ELF-1 (cell line): ENCODE measurements at regions not wholly inside any gene's neighbourhood (a gene's known extent, or its start where the extent isn't known, plus 50 kb on each side); places are given as distances from the start of the nearest gene placed in this dataset.

Experiments used
- DNase-seq: peaks from one replicate; pipeline ENCODE4 v3.0.0-alpha.2; 2016; ENCODE audit warnings: low read depth, low spot score

DNA sequence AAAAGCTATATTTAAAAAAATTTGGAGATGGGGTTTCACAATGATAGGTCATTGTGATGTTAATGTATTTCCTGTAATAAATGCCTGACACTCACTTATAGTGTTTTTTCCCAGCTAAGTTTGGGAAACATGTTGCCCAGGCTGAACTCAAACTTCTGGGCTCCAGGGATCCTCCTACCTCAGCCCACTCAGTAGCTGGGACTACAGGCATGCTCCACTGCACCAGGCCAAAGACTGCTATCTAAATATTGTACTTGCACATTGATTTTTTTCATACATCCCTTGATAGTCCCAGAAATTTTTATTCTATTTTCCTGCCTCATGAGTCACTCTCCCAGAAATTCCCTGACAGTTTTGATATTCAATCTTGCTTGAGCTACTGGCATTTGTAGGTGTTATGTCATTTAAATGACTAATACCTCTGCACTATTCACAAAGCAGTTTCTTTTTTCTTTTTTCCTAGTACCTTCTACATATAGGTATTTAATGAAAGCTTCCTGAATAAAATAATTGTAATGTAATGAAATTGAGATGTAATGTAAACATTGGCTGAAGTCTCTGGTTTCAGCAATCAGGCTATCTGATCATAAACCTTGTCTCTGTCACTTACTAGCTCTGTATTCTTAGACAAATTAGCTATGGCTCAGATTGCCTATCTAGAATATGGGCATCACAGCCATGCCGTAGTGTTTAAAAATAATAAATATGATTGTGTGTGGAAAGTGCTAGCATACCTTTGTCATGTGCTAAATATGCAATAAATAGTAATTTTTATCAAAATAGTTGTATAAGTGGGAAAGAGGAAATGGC, 1973.0 kb upstream of the AGA start:
- DNase-seq, result no peak

DNA sequence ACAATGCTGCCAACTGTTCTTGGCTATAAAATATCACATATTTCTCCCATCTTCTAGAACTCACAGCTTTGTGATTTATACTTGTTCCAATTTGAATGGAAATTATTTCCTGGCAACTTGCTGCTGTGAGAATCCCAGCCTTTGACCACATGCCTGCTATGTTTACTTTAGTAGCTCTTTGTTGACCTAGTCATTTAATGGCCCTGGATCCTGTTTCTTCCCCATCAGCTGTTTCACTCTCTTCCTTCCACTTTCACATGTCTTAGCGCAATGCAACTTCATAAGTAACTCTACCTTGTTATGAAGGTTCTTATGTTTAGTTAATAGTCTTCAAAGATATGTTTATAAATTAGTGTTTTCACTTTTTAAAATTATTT, 1973.6 kb upstream of the AGA start:
- DNase-seq, result no peak

DNA sequence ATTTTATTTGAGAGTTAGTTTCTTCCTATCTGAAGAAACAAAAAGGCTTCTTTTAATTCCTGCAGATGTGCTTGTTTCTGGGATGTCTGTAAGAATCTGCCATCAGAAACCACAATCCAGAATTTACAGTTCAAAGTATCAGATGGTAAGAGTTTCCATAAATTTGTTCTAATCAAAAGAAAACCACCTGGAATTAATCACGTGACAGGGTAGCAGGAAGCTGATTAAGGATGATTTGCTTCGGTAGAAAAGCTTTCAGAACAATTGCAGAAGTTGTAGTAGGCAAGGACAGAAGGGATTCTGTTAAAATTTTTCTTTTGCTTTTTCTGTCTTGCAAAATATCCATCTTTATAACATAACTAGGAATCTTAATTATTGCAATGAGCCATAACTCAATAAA, 1975.1 kb upstream of the AGA start:
- no peak for DNase-seq

DNA sequence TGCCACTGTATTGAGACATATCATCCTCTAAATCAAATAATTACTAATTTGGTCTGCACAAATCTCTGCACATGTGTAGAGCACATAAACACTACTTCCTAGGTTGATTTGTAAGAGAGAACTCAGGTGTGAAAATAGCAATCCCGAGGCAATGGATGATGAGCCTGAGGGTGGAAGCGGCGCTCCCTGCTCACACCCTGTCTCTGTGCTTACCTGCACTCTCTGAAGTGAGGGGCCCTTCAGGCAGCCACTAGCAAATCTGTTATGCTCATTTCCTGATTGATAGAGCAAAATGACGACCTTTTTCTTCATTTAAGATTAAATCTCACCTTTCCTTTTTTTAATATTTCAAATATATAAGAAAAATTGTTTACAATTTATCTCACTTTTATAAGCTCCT, 1995.7 kb upstream of the AGA start:
- DNase-seq, result no peak

DNA sequence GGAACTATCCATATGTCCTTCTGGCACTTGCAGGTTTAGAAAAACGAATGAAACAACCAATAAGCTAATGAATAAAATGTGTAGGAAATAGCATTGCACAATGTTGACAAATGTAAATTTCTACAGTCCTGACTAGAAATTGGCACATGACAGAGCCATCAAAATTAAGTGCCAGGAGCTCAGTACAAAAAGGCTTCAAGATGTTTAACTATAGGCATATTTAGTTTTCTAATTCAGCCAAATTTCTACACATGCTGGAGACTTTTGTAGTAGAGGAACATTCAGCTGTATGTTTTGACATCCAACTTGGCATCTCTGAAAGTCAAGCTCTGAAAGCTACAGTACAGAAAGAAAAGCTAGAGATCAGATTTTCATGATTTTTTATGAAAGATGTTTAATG, 1999.4 kb upstream of the AGA start:
- DNase-seq, result no peak

DNA sequence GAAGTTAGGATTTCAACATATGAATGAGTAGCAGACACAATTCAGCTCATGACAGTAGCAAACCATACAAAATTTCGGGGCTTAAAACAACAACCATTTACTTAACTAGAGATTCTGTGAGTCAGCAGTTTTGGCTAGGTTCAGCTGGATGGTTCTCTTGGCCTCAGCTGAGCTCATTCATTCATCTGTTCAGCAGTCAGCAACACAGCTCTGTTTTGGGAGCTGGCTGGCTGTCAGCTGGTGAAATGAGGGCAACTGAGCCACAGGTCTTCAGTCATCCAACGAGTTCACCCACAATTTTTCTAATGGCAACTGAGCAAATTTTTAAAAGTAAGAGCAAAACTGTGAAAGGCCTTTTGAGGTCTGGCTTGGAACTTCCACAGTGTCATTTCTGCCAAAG, 2005.1 kb upstream of the AGA start:
- no peak for DNase-seq

DNA sequence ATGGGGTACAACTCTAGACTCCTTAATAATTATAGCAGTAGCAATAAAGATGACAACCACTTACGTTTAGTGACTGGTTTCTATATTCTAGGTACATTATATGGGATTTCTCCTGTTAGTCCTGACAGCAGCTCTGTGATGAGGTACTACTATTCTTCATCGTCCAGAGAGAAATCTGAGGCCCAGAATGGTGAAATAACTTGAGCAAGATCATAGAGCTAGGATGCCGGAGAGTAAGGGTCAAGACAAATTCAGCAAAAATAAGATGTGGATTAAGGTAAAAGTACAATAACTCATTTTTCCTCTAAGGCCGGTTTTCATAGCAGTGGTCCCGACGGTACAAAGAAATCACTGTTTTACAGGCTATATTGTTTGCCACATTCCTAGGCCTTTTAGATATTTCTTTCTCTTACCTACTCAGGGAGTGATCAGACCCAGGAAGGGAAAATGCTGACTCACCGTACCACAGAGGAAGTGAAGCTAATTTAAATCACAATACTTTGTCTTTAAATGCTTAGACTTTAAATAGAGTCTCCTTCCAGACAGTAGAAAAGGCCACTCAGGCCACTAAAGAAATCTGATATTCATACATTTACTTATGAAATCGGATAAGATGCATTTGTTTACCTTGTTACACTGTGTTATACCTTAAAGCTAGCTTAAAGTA, 2023.0 kb upstream of the AGA start:
- DNase-seq, result peak; percentile 7

DNA sequence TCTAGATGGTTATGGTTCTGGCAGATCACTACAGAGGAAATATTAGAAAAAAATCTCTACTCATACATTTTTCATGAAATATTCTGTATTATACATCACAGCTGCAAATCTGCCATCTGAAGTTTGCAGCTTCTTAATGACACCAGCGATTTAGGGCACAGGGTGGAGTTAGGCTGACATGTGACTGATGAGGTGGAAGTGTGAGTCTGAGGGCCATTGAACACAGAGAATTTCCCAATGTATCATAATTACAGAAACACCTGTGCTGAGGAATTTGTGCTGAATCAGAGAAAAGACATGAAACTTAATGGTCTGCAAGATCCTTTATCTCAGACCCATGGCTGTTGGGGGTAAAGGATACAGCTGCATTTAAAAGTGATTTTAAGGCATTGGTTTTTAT, 2025.6 kb upstream of the AGA start:
- no peak for DNase-seq

DNA sequence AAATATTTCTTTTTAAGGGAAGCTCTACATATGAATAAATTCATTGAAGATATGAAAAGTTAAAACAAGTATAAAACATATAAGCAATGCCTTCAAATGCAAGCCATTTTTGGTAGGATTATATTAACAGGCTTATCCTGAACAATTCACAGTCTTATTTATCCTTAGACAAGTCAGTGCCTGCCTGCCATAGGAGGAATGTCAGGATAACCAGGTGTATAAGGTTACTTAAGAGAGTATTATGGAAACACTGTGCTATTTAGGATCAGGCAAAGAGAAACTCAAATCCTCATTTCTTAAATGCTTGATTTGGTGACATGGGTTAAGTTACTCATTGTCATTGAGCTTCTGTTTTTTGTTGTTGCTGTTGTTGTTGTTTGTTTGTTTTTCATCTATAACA, 2029.9 kb upstream of the AGA start:
- DNase-seq, result no peak

DNA sequence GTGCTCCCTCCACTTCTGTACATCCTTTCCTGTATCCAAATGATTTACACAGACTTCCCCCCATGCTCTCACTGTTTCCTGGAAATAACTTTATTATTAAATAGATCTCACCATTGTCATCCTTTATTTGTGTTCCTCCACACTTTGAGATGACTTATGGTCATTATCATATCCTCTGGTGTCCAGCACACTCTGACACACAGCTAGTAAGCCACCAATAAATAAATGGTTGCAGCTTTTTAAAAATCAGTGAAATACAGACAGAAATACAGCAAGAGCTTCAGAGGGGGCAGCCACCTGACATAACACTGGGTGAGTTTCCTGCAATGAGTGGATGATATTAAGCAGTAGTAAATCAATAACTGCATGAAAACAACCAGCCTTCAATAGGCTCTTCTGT, 2036.4 kb upstream of the AGA start:
- no peak for DNase-seq

DNA sequence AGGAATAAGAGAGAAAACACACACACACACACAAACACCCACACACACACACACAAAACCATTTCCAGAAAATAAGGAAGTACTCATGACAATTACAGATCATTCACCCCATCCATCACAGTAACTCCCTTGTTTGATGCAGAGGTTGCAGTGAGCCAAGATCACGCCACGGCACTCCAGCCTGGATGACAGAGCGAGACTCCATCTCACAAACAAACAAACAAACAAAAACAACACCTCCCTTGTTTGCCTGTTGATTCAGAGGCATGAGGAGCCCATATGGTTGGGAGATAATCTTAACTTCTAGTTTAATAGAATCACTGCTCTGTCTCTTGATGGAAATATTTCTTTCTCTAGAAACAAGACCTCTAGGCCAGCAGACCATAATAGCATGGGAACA, 2043.5 kb upstream of the AGA start:
- DNase-seq, result no peak

DNA sequence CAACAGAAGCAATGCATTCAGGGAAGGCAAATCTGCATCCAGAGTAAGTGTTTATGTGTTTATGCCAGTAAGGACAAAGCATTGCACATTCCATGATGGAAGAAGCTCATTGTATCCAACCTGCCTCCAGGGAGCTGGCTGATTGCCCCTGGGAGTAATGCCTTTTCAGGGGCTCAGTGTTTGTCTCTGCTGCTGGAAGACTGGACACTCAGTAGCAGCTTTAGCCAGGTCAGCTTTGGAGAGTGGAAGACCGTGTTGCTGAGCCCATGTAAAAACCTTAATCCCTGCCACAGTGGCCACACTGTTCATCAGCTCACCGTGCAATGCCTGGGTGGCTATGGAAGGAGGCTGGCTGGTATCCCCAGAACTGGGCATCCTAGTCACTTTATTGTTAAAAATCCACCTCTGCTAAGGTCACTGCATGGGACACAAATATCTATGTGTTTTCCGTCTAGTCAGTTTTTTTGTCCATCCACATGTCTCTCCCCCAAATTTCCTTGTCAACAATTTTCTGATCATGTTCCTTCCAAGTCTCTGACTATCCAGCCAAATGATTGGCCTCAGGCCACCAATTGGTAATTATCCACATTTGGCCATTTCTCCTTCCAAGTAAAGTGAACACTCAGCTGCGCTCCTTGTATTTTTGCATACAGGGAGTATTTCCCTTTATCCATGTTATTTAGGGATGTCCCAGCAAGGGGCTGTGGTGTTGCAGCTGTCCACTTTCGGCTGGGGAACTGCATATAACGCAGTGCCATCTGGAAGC, 2044.5 kb upstream of the AGA start:
- DNase-seq, result peak; percentile 29

DNA sequence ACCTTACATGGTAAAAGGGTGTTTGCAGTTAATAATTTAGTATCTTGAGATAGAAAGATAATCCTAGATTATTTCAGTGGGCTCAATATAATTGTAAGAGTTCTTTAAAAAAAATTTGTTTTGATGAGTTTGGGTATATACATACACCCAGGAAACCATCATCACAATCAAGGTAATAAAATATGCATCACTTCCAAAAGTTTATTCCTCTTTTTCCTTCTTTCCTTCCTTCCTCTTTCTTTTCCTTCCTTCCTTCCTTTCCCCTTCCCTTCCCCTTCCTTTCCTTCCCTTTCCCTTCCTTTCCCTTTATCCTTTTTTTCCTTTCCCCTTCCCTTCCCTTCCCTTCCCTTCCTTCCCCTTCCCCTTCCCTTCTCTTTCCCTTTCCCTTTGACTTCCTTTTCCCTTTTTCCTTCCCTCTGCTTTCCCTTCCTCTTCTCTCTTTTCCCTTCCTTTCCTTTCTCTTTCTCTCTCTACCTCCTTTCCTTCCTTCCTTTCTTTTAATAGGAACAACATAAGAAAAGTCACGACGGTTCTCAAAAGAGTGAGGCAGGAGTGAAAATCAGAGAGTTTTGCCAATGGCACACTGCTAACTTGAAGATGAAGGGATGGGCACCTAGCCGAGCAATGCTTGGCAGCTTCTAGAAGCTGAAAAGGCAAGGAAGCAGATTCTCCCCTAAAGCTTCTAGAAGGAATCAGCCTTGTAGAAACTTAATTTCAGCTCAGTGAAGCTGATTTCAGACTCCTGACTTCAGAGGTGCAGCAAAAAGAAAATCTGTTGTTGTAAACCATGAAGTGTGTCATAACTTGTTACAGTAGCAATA, 2050.2 kb upstream of the AGA start:
- DNase-seq, result no peak

DNA sequence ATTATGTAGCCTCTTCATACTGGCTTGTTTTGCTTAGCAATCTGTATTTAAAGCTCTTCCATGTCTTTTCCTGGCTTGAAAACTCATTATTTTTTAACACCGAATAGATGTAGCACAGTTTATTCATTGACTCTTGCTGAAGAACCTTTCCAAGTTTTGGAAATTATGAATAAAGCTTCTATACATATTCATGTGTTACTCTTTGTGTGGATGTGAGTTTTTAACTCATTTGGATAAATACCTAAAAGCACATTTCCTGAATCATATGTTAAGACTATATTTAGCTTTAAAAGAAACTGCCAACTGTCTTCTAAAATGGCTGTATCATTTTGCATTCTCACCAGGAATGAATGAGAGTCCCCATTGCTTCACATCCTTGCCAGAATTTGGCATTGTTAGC, 2061.7 kb upstream of the AGA start:
- DNase-seq, result no peak

DNA sequence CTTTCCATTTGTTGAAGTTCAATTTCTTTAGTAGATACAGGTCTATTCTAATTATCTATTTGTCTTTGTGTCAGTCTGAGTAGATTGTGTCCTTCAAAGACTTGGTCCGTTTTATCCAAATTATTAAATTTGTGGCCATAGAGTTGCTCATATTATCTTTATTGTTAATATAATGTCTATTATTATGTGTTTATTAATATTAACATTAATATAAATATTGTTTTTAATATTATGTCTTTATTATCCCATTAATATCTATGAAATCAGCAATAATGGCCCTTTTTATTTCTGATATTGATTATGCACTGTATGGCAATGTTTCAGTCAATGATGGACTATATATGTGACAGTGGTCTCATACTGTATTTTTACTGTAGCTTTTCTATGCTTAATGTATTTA, 2067.3 kb upstream of the AGA start:
- DNase-seq, result no peak

DNA sequence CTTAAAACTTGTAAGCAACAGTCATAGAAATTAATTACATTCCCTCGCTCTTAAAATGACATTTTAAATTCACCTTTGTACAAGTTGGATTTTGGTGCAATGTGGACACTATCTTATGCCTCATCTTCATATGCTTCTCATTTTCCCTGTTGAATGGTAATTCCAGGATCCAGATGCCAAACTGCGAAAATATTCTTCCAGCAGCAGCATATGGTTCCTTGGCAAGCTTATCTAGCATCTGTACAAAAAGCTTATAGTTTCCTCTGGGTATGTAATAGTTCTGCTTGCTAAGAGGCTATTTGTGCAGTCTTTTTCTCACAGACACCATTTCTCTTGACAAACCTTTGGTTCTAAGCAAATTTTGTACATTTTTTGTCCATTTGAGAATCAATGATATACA, 2079.7 kb upstream of the AGA start:
- no peak for DNase-seq

DNA sequence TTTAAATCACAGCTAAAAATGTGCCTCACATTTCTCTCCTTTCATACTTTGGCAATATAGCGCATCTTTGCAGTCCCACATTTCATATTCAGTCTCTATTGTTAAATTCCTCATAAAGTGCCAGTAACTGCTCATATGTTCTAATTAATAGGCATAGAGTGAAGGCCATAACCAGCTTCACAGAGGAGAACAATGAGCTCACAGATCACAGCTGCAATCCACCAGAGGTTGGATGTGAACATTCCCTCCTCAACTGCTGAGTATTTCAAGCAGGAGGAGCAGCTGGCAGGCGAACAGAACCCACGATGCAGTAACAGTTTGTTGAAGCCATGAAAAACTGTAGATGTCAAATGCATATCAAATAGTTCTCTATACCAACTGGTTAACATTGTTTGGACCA, 2088.7 kb upstream of the AGA start:
- DNase-seq, result no peak

DNA sequence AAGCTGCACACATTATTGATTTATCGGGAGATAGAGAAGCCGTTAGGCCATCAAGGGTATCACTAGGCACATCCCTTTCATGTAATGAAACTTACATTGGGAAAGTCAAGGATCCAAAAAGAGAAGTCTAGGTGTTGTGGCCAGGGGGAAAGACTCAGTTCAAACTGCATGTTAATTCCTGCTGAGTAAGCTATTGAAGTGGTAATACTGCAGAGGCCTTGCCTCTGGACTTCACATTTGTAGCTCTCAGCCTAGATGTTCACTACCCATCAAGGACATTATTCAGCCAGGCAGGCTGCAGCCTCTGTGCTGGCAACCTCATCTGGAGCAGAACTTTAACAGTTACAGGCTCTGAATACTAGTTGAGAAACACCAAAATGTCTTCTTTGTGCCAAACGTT, 2094.5 kb upstream of the AGA start:
- peak; percentile 4 for DNase-seq

DNA sequence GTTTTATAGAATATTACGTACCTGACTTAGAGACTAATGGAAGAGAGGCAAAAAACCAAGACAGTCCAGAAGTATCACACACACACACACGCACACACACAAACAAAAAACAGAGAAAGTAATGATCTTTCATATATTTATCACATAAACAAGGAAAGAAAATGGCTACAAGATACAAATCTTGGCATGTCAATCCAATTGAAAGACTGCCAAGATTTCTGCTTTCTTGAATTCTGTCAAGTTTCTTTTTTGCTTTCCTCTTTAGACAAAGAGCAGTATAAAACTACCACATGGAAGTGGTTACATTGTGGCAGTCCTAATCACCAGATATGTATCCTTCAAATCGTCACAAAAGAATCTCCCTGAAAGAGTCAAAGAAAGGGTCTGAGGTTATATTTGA, 2097.4 kb upstream of the AGA start:
- DNase-seq, result no peak

DNA sequence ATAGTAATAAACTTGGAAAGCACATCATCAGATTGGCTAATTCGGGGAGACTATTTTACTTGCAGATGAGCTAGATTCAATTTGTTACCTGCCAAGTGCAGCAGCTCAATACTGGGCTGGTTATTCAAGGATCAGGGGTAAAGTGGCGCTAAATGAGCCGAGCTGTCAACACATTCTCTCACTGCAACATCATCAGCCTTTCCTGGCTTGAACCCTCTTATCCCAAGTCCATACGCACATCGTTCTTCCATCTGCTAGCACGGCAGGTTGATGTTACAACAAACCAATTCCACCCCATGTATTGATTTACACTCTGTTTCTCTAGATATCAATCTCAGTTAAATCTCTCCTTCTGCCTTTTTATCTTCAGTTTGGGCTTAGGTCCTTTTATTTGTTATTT, 2101.5 kb upstream of the AGA start:
- DNase-seq, result no peak

DNA sequence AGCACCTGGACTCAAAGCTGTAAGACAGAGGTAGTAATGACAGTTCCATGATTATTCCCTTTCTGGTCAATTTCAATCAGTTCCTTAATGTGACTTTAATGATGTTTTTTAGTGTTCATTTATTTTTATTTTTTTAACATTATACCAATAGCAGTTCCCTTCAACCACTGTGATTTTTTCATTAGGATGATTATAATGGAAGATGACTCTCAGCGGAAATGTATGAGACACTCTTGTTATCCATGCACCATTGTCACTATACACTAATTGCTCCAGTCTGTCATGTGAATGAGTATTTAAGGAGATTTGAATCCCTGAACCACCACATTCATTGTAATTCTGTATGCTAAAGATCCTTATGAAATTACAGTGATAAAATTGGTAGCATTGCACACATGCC, 2102.3 kb upstream of the AGA start:
- no peak for DNase-seq

DNA sequence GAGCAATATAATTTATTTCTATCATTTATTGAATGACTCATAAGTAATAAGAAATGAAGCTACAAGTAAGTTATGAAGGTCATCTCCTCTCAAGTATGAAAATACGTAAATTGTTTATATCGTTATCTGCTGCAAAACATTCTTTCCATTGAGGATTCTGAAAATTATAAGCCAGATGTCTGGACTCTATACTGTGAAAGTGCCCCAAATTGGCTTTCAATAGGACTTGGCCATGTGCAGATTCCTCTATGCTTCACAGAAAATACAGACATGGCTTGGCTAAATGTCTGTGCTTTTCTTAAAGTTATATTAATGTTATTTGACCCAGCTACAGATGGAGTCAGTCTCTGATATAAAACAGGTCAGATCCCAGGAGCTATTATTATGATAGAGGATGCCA, 2109.9 kb upstream of the AGA start:
- DNase-seq, result no peak
